ENCODE measurements at regions not wholly inside any gene's neighbourhood (a gene's known extent, or its start where the extent isn't known, plus 50 kb on each side); places are given as distances from the start of the nearest gene placed in this dataset.

GRCh38 chr6:154649721-154650120 lies 83.5 kb upstream of the SCAF8 start:
- Histone ChIP-seq H3K27me3 (no peaks in the 10 kb centered on the region), H3K36me3 (no peaks in the 10 kb centered on the region), H3K4me3 (no peak overlapping the region), H3K4me1 (peaks cover 0 to 24% (median 10%) of the 10 kb centered on the region in 9 donors), H3K9me3 (no peaks in the 10 kb centered on the region), H3K27ac (peak overlapping the region in 2 of 10 donors; percentile 29 to 37)
- intact Hi-C loops (cut with DNase I), result loop anchor here in 1 of 10 donors (5.0 kb wide), 1 partner anchor 137 kb away; the partner anchor contains the start of gene CNKSR3
- DNase-seq (no peak), ATAC-seq (peak in 5 of 8 donors; percentile 48 to 68 (median 63))
- no peak for TF ChIP-seq CTCF (IDR thresholded peaks at IDR 0.05)
- WGBS, 2 donors, result 53 to 70% methylated on average over 5 of the region's 5 CpGs

- ATAC-seq (peak in 2 of 8 donors; percentile 34 to 41), DNase-seq (no peak)
- TF ChIP-seq CTCF (IDR thresholded peaks at IDR 0.05), result no peak
- intact Hi-C loops (cut with DNase I), result loop anchor here in 1 of 10 donors (5.0 kb wide), 1 partner anchor 138 kb away; the partner anchor contains the start of gene CNKSR3
- H3K36me3 ChIP-seq, result no peaks in the 10 kb centered on the region
- no peaks in the 10 kb centered on the region for H3K9me3 ChIP-seq
- peak overlapping the region in 2 of 10 donors; percentile 29 to 37 for H3K27ac ChIP-seq
- H3K27me3 ChIP-seq, result no peaks in the 10 kb centered on the region
- peaks cover 0 to 24% (median 10%) of the 10 kb centered on the region in 9 donors for H3K4me1 ChIP-seq
- WGBS, 2 donors, result 41 to 54% methylated on average over 2 of the region's 2 CpGs
- no peak overlapping the region for H3K4me3 ChIP-seq
These were observed 82.9 kb upstream of the SCAF8 start for GRCh38 chr6:154650351-154650750.

- H3K27me3 ChIP-seq, result no peaks in the 10 kb centered on the region
- 96 to 98% methylated on average over 2 of the region's 2 CpGs for WGBS, 2 donors
- no peak for ATAC-seq
- no peak overlapping the region for H3K27ac ChIP-seq
- no peaks in the 10 kb centered on the region for H3K36me3 ChIP-seq
- DNase-seq, result no peak
- no peaks in the 10 kb centered on the region for H3K9me3 ChIP-seq
- intact Hi-C loops (cut with DNase I), result loop anchor here in 1 of 10 donors (5.0 kb wide), 1 partner anchor 139 kb away; the partner anchor contains the start of gene CNKSR3
- no peak for TF ChIP-seq CTCF (IDR thresholded peaks at IDR 0.05)
- H3K4me1 ChIP-seq, result peaks cover 0 to 24% (median 10%) of the 10 kb centered on the region in 9 donors
- no peak overlapping the region for H3K4me3 ChIP-seq
These were observed 81.6 kb upstream of the SCAF8 start for GRCh38 chr6:154651656-154652055.

GRCh38 chr6:154653385-154653784 lies 79.8 kb upstream of the SCAF8 start:
- no peaks in the 10 kb centered on the region for H3K9me3 ChIP-seq
- ATAC-seq (peak in 1 of 8 donors; percentile 25), DNase-seq (no peak)
- H3K27me3 ChIP-seq, result no peaks in the 10 kb centered on the region
- no peak overlapping the region for H3K4me3 ChIP-seq
- H3K4me1 ChIP-seq, result peaks cover 0 to 24% (median 10%) of the 10 kb centered on the region in 9 donors
- H3K27ac ChIP-seq, result peak overlapping the region in 6 of 10 donors; percentile 27 to 66 (median 42)
- no peak for TF ChIP-seq CTCF (IDR thresholded peaks at IDR 0.05)
- no peaks in the 10 kb centered on the region for H3K36me3 ChIP-seq
- intact Hi-C loops (cut with DNase I), result loop anchor here in 1 of 10 donors (5.0 kb wide), 1 partner anchor 141 kb away; the partner anchor contains the start of gene CNKSR3
- WGBS, 2 donors, result 44 to 48% methylated on average over 3 of the region's 3 CpGs

Measured in heart right ventricle (tissue), 16 donors.